Activated CD8-positive, alpha-beta T cell treated with anti-CD3 and anti-CD28 coated beads for 36 hours (primary cell): ENCODE measurements at regions not wholly inside any gene's neighbourhood (a gene's known extent, or its start where the extent isn't known, plus 50 kb on each side); places are given as distances from the start of the nearest gene placed in this dataset.

Source experiments
- ATAC-seq: fragments of 200-7000 bp; cut with Tn5 transposase; one replicate; pipeline ENCODE4 v1.10.0; 2021; ENCODE audit warnings: mild to moderate bottlenecking, moderate library complexity
- CTCF ChIA-PET: fragments of 350-600 bp; sonication (Branson Sonifier 250); formaldehyde crosslinking; loops from one replicate; lab custom pipeline; 2021; ENCODE audit warnings: antibody characterized with exemption; lab: Charles Lee
- POLR2A ChIA-PET: fragments of 350-600 bp; sonication (Branson Sonifier 250); formaldehyde crosslinking; loops from one replicate; lab custom pipeline; 2021; ENCODE audit warnings: antibody characterized with exemption; lab: Charles Lee
- DNase-seq: peaks from one replicate; pipeline ENCODE4 v3.0.0-alpha.2; 2020
- H3K27ac Mint-ChIP-seq: one replicate; pipeline ENCODE4 v1.8.0; 2021; ENCODE audit warnings: mild to moderate bottlenecking, mixed read lengths
- H3K27me3 Mint-ChIP-seq: one replicate; pipeline ENCODE4 v1.8.0; 2021; ENCODE audit warnings: mixed read lengths
- H3K36me3 Mint-ChIP-seq: one replicate; pipeline ENCODE4 v1.8.0; 2021; ENCODE audit warnings: low read depth, mixed read lengths
- H3K4me1 Mint-ChIP-seq: one replicate; pipeline ENCODE4 v1.8.0; 2021; ENCODE audit warnings: low read depth, mixed read lengths
- H3K4me3 Mint-ChIP-seq: one replicate; pipeline ENCODE4 v1.8.0; 2021; ENCODE audit warnings: mild to moderate bottlenecking, moderate library complexity, mixed read lengths
- H3K9me3 Mint-ChIP-seq: one replicate; pipeline ENCODE4 v1.8.0; 2021; ENCODE audit warnings: mixed read lengths
- CTCF ChIP-seq: fragments of 200-600 bp; IDR thresholded peaks from one replicate; pipeline ENCODE4 v1.8.0; 2022; ENCODE audit warnings: antibody characterized with exemption, mild to moderate bottlenecking
- intact Hi-C: fragments of 100-400 bp; cut with micrococcal nuclease; formaldehyde crosslinking; loops from one replicate; pipeline ENCODE4 v1.10.0; 2022

GRCh38 chr5:143484601-143485000, 81.1 kb upstream of the NR3C1 start:
- intact Hi-C loops = no loop called here
- Mint-ChIP-seq H3K4me1 (peaks cover 2% of the 10 kb centered on the region), H3K27me3 (no peaks in the 10 kb centered on the region), H3K4me3 (no peak overlapping the region), H3K36me3 (no peaks in the 10 kb centered on the region), H3K27ac (no peak overlapping the region), H3K9me3 (no peaks in the 10 kb centered on the region)
- no peak for DNase-seq
- CTCF ChIA-PET = no interaction called here
- POLR2A ChIA-PET = no interaction called here
- no peak for TF ChIP-seq CTCF
- ATAC-seq = no peak

- no peak for ATAC-seq
- no peaks in the 10 kb centered on the region for H3K36me3 Mint-ChIP-seq
- POLR2A ChIA-PET = no interaction called here
- H3K4me1 Mint-ChIP-seq = peaks cover 4% of the 10 kb centered on the region
- no peak for DNase-seq
- CTCF ChIA-PET = no interaction called here
- H3K4me3 Mint-ChIP-seq = no peak overlapping the region
- intact Hi-C loops = no loop called here
- no peak for TF ChIP-seq CTCF
- no peak overlapping the region for H3K27ac Mint-ChIP-seq
- H3K27me3 Mint-ChIP-seq = no peaks in the 10 kb centered on the region
- H3K9me3 Mint-ChIP-seq = no peaks in the 10 kb centered on the region
Measured at GRCh38 chr5:143481697-143482531, 78.4 kb upstream of the NR3C1 start.

GRCh38 chr5:143480001-143480400, 76.5 kb upstream of the NR3C1 start:
- Mint-ChIP-seq H3K36me3 (no peaks in the 10 kb centered on the region), H3K4me3 (no peak overlapping the region), H3K27ac (no peak overlapping the region), H3K27me3 (no peaks in the 10 kb centered on the region), H3K4me1 (peaks cover 4% of the 10 kb centered on the region), H3K9me3 (no peaks in the 10 kb centered on the region)
- DNase-seq = no peak
- no peak for TF ChIP-seq CTCF
- intact Hi-C loops = no loop called here
- ChIA-PET CTCF (no interaction called here), POLR2A (no interaction called here)
- no peak for ATAC-seq

- no peaks in the 10 kb centered on the region for H3K27me3 Mint-ChIP-seq
- TF ChIP-seq CTCF = no peak
- peaks cover 4% of the 10 kb centered on the region for H3K4me1 Mint-ChIP-seq
- no peaks in the 10 kb centered on the region for H3K9me3 Mint-ChIP-seq
- intact Hi-C loops = no loop called here
- ChIA-PET CTCF (no interaction called here), POLR2A (no interaction called here)
- H3K27ac Mint-ChIP-seq = no peak overlapping the region
- DNase-seq = no peak
- ATAC-seq = no peak
- H3K4me3 Mint-ChIP-seq = no peak overlapping the region
- no peaks in the 10 kb centered on the region for H3K36me3 Mint-ChIP-seq
Measured at GRCh38 chr5:143479394-143479793, 75.9 kb upstream of the NR3C1 start.

GRCh38 chr5:143476601-143477211, 73.2 kb upstream of the NR3C1 start:
- H3K4me3 Mint-ChIP-seq = no peak overlapping the region
- no peak overlapping the region for H3K27ac Mint-ChIP-seq
- intact Hi-C loops = no loop called here
- no peaks in the 10 kb centered on the region for H3K27me3 Mint-ChIP-seq
- CTCF ChIA-PET = no interaction called here
- no peaks in the 10 kb centered on the region for H3K36me3 Mint-ChIP-seq
- no peak for ATAC-seq
- POLR2A ChIA-PET = no interaction called here
- no peak for DNase-seq
- TF ChIP-seq CTCF = no peak
- peaks cover 4% of the 10 kb centered on the region for H3K4me1 Mint-ChIP-seq
- H3K9me3 Mint-ChIP-seq = no peaks in the 10 kb centered on the region
